H9 (cell line): ENCODE measurements at regions not wholly inside any gene's neighbourhood (a gene's known extent, or its start where the extent isn't known, plus 50 kb on each side); places are given as distances from the start of the nearest gene placed in this dataset.

ENCODE experiments used
- DNase-seq: peaks from one replicate; pipeline ENCODE4 v3.0.0-alpha.2; 2017
- H2AFZ ChIP-seq: one replicate; pipeline ENCODE4 v1.6.1; 2013; ENCODE audit warnings: mild to moderate bottlenecking, low read length, control low read depth, moderate library complexity
- H2AK5ac ChIP-seq: 2 replicates; pipeline ENCODE4 v1.6.1; 2013; ENCODE audit warnings: low read length, control low read depth, mixed read lengths; ENCODE audit not compliant: insufficient read length
- H2BK120ac ChIP-seq: one replicate; pipeline ENCODE4 v1.6.1; 2013; ENCODE audit warnings: low read depth, mild to moderate bottlenecking, low read length, control low read depth, inconsistent platforms; ENCODE audit not compliant: poor library complexity, severe bottlenecking
- H2BK12ac ChIP-seq: 2 replicates; pipeline ENCODE4 v1.6.1; 2013; ENCODE audit warnings: low read length, control low read depth, mixed read lengths, low read depth; ENCODE audit not compliant: insufficient read length
- H2BK15ac ChIP-seq: 2 replicates; pipeline ENCODE4 v1.6.1; 2013; ENCODE audit warnings: low read depth, low read length, control low read depth
- H2BK20ac ChIP-seq: one replicate; pipeline ENCODE4 v1.6.1; 2013; ENCODE audit warnings: low read depth, mild to moderate bottlenecking, low read length, control low read depth, inconsistent platforms; ENCODE audit not compliant: poor library complexity, severe bottlenecking
- H2BK5ac ChIP-seq: 2 replicates; pipeline ENCODE4 v1.6.1; 2013; ENCODE audit warnings: low read length, control low read depth, mixed read lengths; ENCODE audit not compliant: insufficient read length
- H3K14ac ChIP-seq: 2 replicates; pipeline ENCODE4 v1.6.1; 2013; ENCODE audit warnings: low read length, control low read depth; ENCODE audit not compliant: insufficient read depth
- H3K18ac ChIP-seq: 2 replicates; pipeline ENCODE4 v1.6.1; 2013; ENCODE audit warnings: low read depth, mild to moderate bottlenecking, mixed read lengths, low read length, control low read depth; ENCODE audit not compliant: insufficient read length
- H3K23ac ChIP-seq: 2 replicates; pipeline ENCODE4 v1.6.1; 2013; ENCODE audit warnings: low read length, control low read depth, mixed read lengths, low read depth; ENCODE audit not compliant: insufficient read length
- H3K23me2 ChIP-seq: 2 replicates; pipeline ENCODE4 v1.6.1; 2013; ENCODE audit warnings: low read depth, mild to moderate bottlenecking, mixed read lengths, low read length, control low read depth; ENCODE audit not compliant: insufficient read length, poor library complexity, severe bottlenecking
- H3K27ac ChIP-seq: 2 replicates; pipeline ENCODE4 v1.5.1; 2013; ENCODE audit warnings: low read length, control low read depth, mixed read lengths, low read depth; ENCODE audit not compliant: insufficient read length
- H3K27me3 ChIP-seq: 2 replicates; pipeline ENCODE4 v1.6.1; 2013; ENCODE audit warnings: low read length, control low read depth, inconsistent platforms; ENCODE audit not compliant: insufficient read depth
- H3K4ac ChIP-seq: 2 replicates; pipeline ENCODE4 v1.6.1; 2013; ENCODE audit warnings: low read depth, mild to moderate bottlenecking, control low read depth, inconsistent platforms, low read length, moderate library complexity
- H3K4me1 ChIP-seq: 2 replicates; pipeline ENCODE4 v1.6.1; 2013; ENCODE audit warnings: low read length, control low read depth, inconsistent platforms; ENCODE audit not compliant: insufficient read depth
- H3K4me2 ChIP-seq: 2 replicates; pipeline ENCODE4 v1.6.1; 2013; ENCODE audit warnings: low read length, control low read depth, mixed read lengths; ENCODE audit not compliant: insufficient read length, insufficient read depth
- H3K56ac ChIP-seq: 2 replicates; pipeline ENCODE4 v1.6.1; 2013; ENCODE audit warnings: low read depth, mild to moderate bottlenecking, mixed read lengths, low read length, control low read depth; ENCODE audit not compliant: insufficient read length
- H3K79me1 ChIP-seq: 2 replicates; pipeline ENCODE4 v1.6.1; 2013; ENCODE audit warnings: low read depth, mild to moderate bottlenecking, moderate library complexity, low read length, control low read depth, inconsistent platforms; ENCODE audit not compliant: insufficient read depth, poor library complexity, severe bottlenecking
- H3K79me2 ChIP-seq: 2 replicates; pipeline ENCODE4 v1.6.1; 2013; ENCODE audit warnings: low read length, control low read depth, inconsistent platforms; ENCODE audit not compliant: insufficient read depth
- H3K9ac ChIP-seq: 2 replicates; pipeline ENCODE4 v1.6.1; 2013; ENCODE audit warnings: low read length, control low read depth, mixed read lengths; ENCODE audit not compliant: insufficient read length; ENCODE audit errors: extremely low read depth
- H3K9me3 ChIP-seq: one replicate; pipeline ENCODE4 v1.6.1; 2013; ENCODE audit warnings: low read depth, low read length, inconsistent platforms; ENCODE audit not compliant: control insufficient read depth
- H3T11ph ChIP-seq: one replicate; pipeline ENCODE4 v1.6.1; 2013; ENCODE audit warnings: mild to moderate bottlenecking, low read length, control low read depth, inconsistent platforms
- H4K20me1 ChIP-seq: one replicate; pipeline ENCODE4 v1.6.1; 2013; ENCODE audit not compliant: control insufficient read depth, insufficient read length, insufficient read depth
- H4K5ac ChIP-seq: 2 replicates; pipeline ENCODE4 v1.6.1; 2013; ENCODE audit warnings: low read depth, mild to moderate bottlenecking, mixed read lengths, low read length, control low read depth; ENCODE audit not compliant: insufficient read length
- H4K8ac ChIP-seq: replicated peaks from 2 replicates; pipeline ENCODE4 v1.6.1; 2013; ENCODE audit warnings: low read length, control low read depth, mixed read lengths, low read depth; ENCODE audit not compliant: insufficient read length
- H4K91ac ChIP-seq: 2 replicates; pipeline ENCODE4 v1.6.1; 2013; ENCODE audit warnings: low read depth, mild to moderate bottlenecking, moderate library complexity, mixed read lengths, low read length, control low read depth; ENCODE audit not compliant: insufficient read length
- H3K27ac Mint-ChIP-seq, 3 experiments: 2 replicates in 2 of 3; 3 replicates in 1 of 3; pipeline ENCODE4 v1.8.0; 2020 to 2021; ENCODE audit warnings: mixed read lengths in 3 of 3, mild to moderate bottlenecking in 1 of 3, moderate library complexity in 1 of 3
- H3K27me3 Mint-ChIP-seq: 2 replicates; pipeline ENCODE4 v1.8.0; 2021; ENCODE audit warnings: low read depth, mild to moderate bottlenecking, moderate library complexity, mixed read lengths
- H3K36me3 Mint-ChIP-seq, 3 experiments: 2 replicates in 2 of 3; 3 replicates in 1 of 3; pipeline ENCODE4 v1.8.0; 2020 to 2021; ENCODE audit warnings: low read depth in 3 of 3, mixed read lengths in 3 of 3; ENCODE audit not compliant: insufficient read depth in 1 of 3
- H3K4me1 Mint-ChIP-seq, 2 experiments: 2 replicates each; pipeline ENCODE4 v1.8.0; 2020; ENCODE audit warnings: mixed read lengths in 2 of 2
- H3K4me3 Mint-ChIP-seq, 2 experiments: 2 replicates in 1 of 2; 3 replicates in 1 of 2; pipeline ENCODE4 v1.8.0; 2020 to 2021; ENCODE audit warnings: mild to moderate bottlenecking in 2 of 2, mixed read lengths in 2 of 2, moderate library complexity in 1 of 2
- H3K9me3 Mint-ChIP-seq, 2 experiments: 2 replicates in 1 of 2; 3 replicates in 1 of 2; pipeline ENCODE4 v1.8.0; 2020; ENCODE audit warnings: mild to moderate bottlenecking in 2 of 2, mixed read lengths in 2 of 2, moderate library complexity in 1 of 2
- CTCF ChIP-seq: fragments of 200-600 bp; sonication (generic); conservative IDR thresholded peaks from 3 replicates; pipeline ENCODE4 v1.8.0; 2021; ENCODE audit warnings: antibody characterized with exemption, mild to moderate bottlenecking
- WGBS: extraction: QIAGEN DNeasy Blood & Tissue Kit; methylation state at CpG from one replicate; pipeline ENCODE4 v1.1.7; 2013; ENCODE audit warnings: missing lambda C conversion rate, low lambda C conversion rate, mixed read lengths; ENCODE audit not compliant: insufficient read length; ENCODE audit errors: extremely low coverage; 5-methylcytosine and 5-hydroxymethylcytosine counted together

GRCh38 chr22:49481659-49482399, 345.8 kb downstream of the BRD1 start:
- Histone ChIP-seq H3K4ac (no peak overlapping the region), H3K9me3 (no peaks in the 10 kb centered on the region), H3K9ac (no peak overlapping the region), H2AFZ (no peak overlapping the region), H2BK20ac (no peak overlapping the region), H2AK5ac (no peak overlapping the region), H4K91ac (no peak overlapping the region), H3K79me1 (no peaks in the 10 kb centered on the region), H3K4me2 (no peak overlapping the region), H3K4me1 (peaks cover 12% of the 10 kb centered on the region; the same call in 1 of the 2 replicates), H4K5ac (no peak overlapping the region), H3K23me2 (no peaks in the 10 kb centered on the region), H2BK15ac (no peak overlapping the region), H3T11ph (no peak overlapping the region), H3K27ac (no peak overlapping the region), H3K79me2 (no peaks in the 10 kb centered on the region), H3K27me3 (no peaks in the 10 kb centered on the region; the same call in 1 of the 2 replicates), H3K18ac (no peak overlapping the region), H2BK12ac (no peak overlapping the region), H2BK120ac (no peak overlapping the region), H2BK5ac (no peak overlapping the region), H3K14ac (peak overlapping the region; percentile 18; the same call in 1 of the 2 replicates), H4K20me1 (no peaks in the 10 kb centered on the region), H3K56ac (no peak overlapping the region), H4K8ac (no peak overlapping the region), H3K23ac (no peak overlapping the region)
- H3K27ac Mint-ChIP-seq, result peak overlapping the region in 2 of 3 experiments; percentile 70 to 85; a peak in 3 of 7 replicates
- peaks cover 50 to 53% of the 10 kb centered on the region in 2 experiments for H3K4me1 Mint-ChIP-seq
- peaks cover 0 to 9% (median 4%) of the 10 kb centered on the region in 3 experiments; a peak in 5 of 7 replicates for H3K36me3 Mint-ChIP-seq
- DNase-seq, result no peak
- WGBS, result no CpG with 5 or more reads among the region's 35 CpGs
- H3K27me3 Mint-ChIP-seq, result peaks cover 5% of the 10 kb centered on the region
- no peak for TF ChIP-seq CTCF
- peak overlapping the region; percentile 40 to 44; a peak in 3 of 5 replicates for H3K4me3 Mint-ChIP-seq
- H3K9me3 Mint-ChIP-seq, result peaks cover 4 to 9% of the 10 kb centered on the region in 2 experiments
